T1000 (cell line): ENCODE measurements at regions not wholly inside any gene's neighbourhood (a gene's known extent, or its start where the extent isn't known, plus 50 kb on each side); places are given as distances from the start of the nearest gene placed in this dataset.

Experiments
- DNase-seq: peaks from one replicate; lab custom pipeline; 2025; ENCODE audit warnings: mixed read lengths; lab: John Stamatoyannopoulos, UW

- DNase-seq: no peak
Measured at GRCh38 chr7:96638669-96639068, 71.0 kb downstream of the SEM1 start.

- no peak for DNase-seq
Measured at GRCh38 chr7:96637522-96637921, 72.1 kb downstream of the SEM1 start.

DNA sequence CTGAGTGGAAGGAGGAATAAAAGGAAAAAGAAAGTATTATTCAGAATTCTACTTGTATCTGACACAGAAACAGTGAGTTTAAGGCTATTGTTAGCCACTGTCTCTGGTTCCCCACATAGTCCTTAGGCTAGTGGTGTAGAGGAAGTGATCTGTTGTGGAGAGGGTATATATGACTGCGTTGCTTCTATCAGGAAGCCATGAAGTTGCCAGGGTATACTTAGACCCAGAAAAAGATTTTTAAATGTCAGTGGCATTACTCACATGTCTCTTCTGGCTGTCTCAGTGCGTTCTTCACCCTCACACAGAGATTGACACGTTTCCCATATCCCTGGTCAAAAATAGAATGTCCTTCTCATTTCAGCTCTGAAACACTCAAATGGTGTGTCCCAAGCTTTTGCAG lies 72.7 kb downstream of the SEM1 start:
- no peak for DNase-seq

DNA sequence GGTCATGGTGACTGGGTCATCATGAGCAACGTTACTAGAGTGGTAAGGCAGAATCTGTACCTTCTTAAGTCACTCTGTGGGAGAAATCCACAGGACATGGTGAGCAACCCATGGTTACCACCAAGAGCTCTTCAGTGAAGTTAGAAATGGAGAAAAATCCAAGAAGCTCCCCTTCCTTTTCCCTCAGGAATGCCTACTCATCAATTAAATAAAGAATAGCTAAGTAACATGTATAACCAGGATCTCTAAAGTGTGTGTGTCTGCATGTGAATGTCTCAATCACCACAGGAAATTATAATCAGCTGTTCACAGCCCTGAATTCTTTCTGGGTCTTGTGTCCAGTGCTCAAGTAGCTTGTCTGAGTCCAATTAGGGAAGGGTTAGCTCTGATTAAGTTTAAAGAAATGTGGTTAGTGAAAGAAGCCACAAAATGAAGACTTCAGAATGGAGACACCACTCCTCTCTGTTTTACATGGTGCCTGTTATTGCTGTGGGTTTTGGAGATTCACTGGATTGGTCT lies 73.2 kb downstream of the SEM1 start:
- DNase-seq: no peak

DNA sequence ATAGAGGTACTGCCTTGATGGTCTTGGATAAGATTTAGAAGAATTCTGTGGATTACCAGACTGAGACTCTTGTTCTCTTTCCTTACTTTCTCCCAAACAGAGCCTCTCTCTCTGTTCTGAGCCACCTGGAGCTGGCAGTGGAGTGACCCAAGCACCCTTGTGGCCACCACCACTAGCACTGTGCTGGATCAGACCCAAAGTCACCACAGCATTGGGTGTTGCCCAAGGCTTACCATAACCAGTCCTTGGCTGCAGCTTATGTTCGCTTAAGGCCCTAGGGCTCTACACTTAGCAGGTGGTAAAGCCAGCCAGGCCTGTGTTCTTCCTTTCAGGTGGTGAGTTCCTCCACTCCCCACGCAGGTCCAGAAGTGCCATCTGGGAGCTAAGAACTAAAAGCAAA lies 79.8 kb downstream of the SEM1 start:
- no peak for DNase-seq

- no peak for DNase-seq
Measured at GRCh38 chr7:96624954-96625353, 84.7 kb downstream of the SEM1 start.

DNA sequence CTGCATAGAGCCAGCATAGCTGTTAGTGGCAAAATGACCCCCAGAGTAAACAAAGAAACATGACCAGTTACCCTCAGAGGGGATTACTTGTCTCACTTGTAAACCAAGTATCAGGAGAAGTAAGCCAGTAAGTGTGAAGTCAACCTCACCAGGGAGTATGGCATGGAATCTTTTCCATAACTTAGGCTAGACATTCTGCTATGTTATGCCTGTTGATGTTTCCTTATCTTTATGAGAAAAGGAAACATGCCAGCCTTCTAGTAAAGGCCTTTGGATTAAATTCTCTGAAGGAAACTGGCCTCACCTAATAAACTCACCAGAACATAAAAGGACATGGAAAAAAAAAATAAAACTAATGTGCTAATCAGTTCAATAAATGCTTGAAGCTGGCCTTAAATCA lies 87.7 kb downstream of the SEM1 start:
- DNase-seq: no peak

- no peak for DNase-seq
Measured at GRCh38 chr7:96614154-96614867, 95.3 kb downstream of the SEM1 start.

- DNase-seq: no peak
Measured at GRCh38 chr7:96612034-96612433, 97.6 kb downstream of the SEM1 start.

- no peak for DNase-seq
Measured at GRCh38 chr7:96605045-96605716, 104.5 kb downstream of the SEM1 start.

GRCh38 chr7:96599288-96599936 lies 110.2 kb downstream of the SEM1 start:
- no peak for DNase-seq

DNA sequence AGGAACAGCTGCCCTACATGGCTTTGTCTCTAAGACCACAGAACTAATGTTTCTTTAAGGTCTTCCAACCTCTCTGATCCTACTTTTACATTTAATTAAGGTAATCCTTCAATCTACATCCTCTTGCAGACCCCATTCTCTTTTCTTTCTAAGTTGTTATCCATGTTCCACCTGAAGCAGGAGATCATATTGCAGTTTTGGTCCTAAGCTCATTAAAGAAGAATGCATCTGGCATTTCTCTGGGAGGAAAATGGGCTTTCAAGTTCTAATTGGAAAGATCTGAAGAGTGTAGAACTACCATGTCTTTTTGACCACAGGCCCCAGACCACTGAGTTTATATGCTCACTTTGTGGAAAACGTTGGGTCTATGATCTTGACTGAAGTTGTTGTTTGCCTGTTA lies 111.2 kb downstream of the SEM1 start:
- DNase-seq: no peak

- DNase-seq: no peak
Measured at GRCh38 chr7:96596120-96596826, 113.4 kb downstream of the SEM1 start.

- DNase-seq: no peak
Measured at GRCh38 chr7:96591900-96592676, 117.6 kb downstream of the SEM1 start.

DNA sequence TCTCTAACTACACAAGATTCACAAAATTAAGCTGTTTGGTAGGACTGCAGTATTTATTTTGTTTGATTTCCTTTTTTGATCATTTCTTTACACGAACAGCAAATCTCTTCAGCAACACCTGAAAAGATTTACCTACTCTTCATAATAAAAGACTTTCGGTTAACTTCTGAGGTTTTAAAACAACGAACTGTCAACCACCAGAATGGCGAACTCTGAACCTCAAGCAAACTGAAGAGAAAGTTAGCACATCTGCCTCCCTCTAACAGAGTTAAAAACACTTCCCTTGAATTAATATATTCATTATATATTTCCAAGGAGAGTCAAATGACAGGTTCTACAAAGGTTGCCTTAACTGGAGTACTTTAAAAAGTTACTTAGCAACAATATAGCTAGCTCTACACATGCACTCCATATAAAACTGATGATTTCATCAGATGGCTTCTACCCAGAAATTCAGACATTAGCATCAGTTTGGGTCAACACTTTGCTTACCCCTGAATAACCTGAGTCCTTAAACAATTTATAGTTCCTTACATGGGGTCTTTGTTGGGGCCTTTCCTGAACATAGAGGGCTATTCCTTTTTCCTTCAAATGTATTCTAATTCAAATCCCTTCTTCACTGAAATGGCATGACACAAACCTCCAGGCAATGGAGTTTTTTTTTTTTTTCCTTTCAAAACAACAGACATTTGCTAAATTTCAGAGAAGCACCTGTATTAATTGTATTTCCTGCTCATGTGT lies 118.3 kb downstream of the SEM1 start:
- no peak for DNase-seq

GRCh38 chr7:96589038-96589437 lies 120.6 kb downstream of the SEM1 start:
- no peak for DNase-seq

- no peak for DNase-seq
Measured at GRCh38 chr7:96579119-96579518, 130.5 kb downstream of the SEM1 start.

- DNase-seq: no peak
Measured at GRCh38 chr7:96578606-96579005, 131.0 kb downstream of the SEM1 start.

- no peak for DNase-seq
Measured at GRCh38 chr7:96563409-96563808, 146.2 kb downstream of the SEM1 start.

DNA sequence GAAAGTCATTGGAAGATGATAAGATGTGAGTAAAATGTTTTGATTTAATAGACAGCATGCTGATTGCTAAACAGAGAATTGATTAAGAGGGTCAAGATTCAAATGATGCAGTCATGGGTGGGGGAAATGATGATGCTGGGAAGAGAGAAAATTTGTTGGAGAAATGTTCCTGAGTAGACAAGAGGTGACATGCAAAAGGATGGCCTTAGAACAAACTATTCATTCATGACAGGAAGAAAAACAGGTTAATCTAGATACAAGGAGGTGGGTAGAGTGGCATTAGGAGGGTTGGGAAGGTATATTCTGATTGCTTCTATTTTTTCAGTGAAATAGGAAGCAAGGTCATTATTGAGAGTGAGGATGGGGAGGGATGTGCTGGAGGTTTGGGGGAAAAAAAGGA lies 146.7 kb downstream of the SEM1 start:
- DNase-seq: no peak

GRCh38 chr7:96562458-96562857 lies 147.2 kb downstream of the SEM1 start:
- no peak for DNase-seq
